LNCAP (cell line): ENCODE measurements at regions not wholly inside any gene's neighbourhood (a gene's known extent, or its start where the extent isn't known, plus 50 kb on each side); places are given as distances from the start of the nearest gene placed in this dataset.

Source experiments
- TF ChIP-seq, protein P1 (sequence below): fragments of 450-650 bp; IDR thresholded peaks from 2 replicates; pipeline ENCODE4 v1.5.1; 2017; ENCODE audit warnings: mild to moderate bottlenecking

DNA sequence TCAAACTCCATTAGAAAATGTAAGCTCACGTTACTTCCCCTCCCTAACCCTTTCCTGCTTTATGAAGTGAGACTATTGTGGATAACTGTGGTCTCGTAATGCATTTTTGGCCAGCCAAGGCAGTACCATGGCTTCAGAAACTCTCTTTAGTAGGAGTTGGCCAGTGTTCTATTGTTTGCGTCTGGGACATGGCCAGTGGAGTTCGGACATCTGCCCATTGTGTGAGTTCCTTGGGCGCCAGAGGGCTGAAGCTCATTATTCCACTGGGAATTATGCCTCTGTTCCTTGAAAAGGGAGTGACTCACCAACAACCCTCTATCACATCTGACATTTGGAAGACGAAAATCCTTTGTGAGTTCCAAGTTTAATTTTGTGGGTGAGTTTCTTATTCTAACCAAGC is 319.5 kb upstream of the SOX9 start:
- TF ChIP-seq, protein P1, sequence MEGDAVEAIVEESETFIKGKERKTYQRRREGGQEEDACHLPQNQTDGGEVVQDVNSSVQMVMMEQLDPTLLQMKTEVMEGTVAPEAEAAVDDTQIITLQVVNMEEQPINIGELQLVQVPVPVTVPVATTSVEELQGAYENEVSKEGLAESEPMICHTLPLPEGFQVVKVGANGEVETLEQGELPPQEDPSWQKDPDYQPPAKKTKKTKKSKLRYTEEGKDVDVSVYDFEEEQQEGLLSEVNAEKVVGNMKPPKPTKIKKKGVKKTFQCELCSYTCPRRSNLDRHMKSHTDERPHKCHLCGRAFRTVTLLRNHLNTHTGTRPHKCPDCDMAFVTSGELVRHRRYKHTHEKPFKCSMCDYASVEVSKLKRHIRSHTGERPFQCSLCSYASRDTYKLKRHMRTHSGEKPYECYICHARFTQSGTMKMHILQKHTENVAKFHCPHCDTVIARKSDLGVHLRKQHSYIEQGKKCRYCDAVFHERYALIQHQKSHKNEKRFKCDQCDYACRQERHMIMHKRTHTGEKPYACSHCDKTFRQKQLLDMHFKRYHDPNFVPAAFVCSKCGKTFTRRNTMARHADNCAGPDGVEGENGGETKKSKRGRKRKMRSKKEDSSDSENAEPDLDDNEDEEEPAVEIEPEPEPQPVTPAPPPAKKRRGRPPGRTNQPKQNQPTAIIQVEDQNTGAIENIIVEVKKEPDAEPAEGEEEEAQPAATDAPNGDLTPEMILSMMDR: no peak

- TF ChIP-seq, protein P1: no peak
These were observed 318.2 kb upstream of the SOX9 start for GRCh38 chr17:71802663-71803062.

GRCh38 chr17:71803656-71804284 is 317.1 kb upstream of the SOX9 start:
- TF ChIP-seq, protein P1: no peak

- TF ChIP-seq, protein P1: no peak
These were observed 311.3 kb upstream of the SOX9 start for GRCh38 chr17:71809537-71809936.

- TF ChIP-seq, protein P1: no peak
These were observed 299.3 kb upstream of the SOX9 start for GRCh38 chr17:71821511-71821910.

- TF ChIP-seq, protein P1: no peak
These were observed 296.1 kb upstream of the SOX9 start for GRCh38 chr17:71824671-71825070.

- TF ChIP-seq, protein P1: no peak
These were observed 295.1 kb upstream of the SOX9 start for GRCh38 chr17:71825687-71826086.

DNA sequence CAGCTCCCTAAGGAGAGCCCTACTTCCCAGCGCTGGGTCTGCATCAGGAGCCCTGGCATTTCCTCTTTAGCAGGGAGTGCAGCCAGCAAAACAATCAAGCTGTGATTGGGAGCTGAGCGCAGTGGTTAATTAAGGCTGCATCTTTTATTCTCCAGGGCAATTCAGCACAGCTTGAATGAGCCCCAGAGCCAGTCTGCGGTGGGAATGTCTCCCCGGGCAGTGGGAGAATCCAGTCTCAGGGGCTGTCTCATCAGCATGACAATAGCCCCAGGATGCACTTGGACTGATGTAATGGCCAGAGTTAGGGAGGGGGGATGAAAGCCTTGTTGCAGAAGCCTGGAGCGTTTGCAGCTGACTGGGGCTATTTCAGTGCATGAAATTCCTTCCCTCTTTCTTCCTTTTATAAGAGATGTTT is 292.6 kb upstream of the SOX9 start:
- TF ChIP-seq, protein P1: no peak
